Osteocyte (in vitro differentiated cells): ENCODE measurements at regions not wholly inside any gene's neighbourhood (a gene's known extent, or its start where the extent isn't known, plus 50 kb on each side); places are given as distances from the start of the nearest gene placed in this dataset.

Experiments used
- DNase-seq: peaks from one replicate; pipeline ENCODE4 v3.0.0; 2021; ENCODE audit warnings: mixed read lengths; ENCODE audit not compliant: unreplicated experiment; ENCODE audit errors: extremely low spot score
- H3K27ac Mint-ChIP-seq: one replicate; pipeline ENCODE4 v1.8.0; 2021; ENCODE audit warnings: mild to moderate bottlenecking, mixed read lengths; ENCODE audit not compliant: unreplicated experiment
- H3K27me3 Mint-ChIP-seq: one replicate; pipeline ENCODE4 v1.8.0; 2021; ENCODE audit warnings: mixed read lengths; ENCODE audit not compliant: unreplicated experiment
- H3K36me3 Mint-ChIP-seq: one replicate; pipeline ENCODE4 v1.8.0; 2021; ENCODE audit warnings: mixed read lengths; ENCODE audit not compliant: unreplicated experiment
- H3K4me1 Mint-ChIP-seq: one replicate; pipeline ENCODE4 v1.8.0; 2021; ENCODE audit warnings: mixed read lengths; ENCODE audit not compliant: unreplicated experiment
- H3K4me3 Mint-ChIP-seq: one replicate; pipeline ENCODE4 v1.8.0; 2021; ENCODE audit warnings: mild to moderate bottlenecking, moderate library complexity, mixed read lengths; ENCODE audit not compliant: unreplicated experiment
- H3K9me3 Mint-ChIP-seq: one replicate; pipeline ENCODE4 v1.8.0; 2021; ENCODE audit warnings: mixed read lengths; ENCODE audit not compliant: unreplicated experiment
- TF ChIP-seq, protein P1 (sequence below): fragments of 200-600 bp; sonication (generic); IDR thresholded peaks from 2 replicates; pipeline ENCODE4 v1.5.0; 2021; ENCODE audit warnings: antibody characterized with exemption, mild to moderate bottlenecking, moderate library complexity

DNA sequence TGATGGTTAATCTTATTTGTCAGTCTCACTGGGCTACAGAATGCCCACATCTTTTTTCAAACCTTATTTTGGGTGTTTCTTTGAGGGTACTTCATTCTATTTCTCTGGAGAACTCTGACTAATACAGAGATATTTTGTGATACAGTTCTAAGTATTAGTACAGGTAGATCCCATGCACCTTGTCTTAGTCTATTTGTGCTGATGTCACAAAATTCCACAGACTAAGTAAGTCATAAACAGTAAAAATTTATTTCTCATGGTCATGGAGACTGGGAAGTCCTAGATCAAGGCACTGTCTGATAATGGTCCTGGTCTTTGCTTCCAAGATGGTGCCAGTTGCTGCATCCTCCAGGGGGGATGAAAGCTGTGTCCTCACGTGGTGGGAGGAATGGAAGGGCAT is 68.6 kb upstream of the EPHA4 start:
- Mint-ChIP-seq H3K9me3 (peaks cover 10% of the 10 kb centered on the region), H3K27ac (no peak overlapping the region), H3K4me3 (no peak overlapping the region), H3K4me1 (no peaks in the 10 kb centered on the region), H3K36me3 (no peaks in the 10 kb centered on the region), H3K27me3 (no peaks in the 10 kb centered on the region)
- no peak for DNase-seq
- TF ChIP-seq, protein P1, sequence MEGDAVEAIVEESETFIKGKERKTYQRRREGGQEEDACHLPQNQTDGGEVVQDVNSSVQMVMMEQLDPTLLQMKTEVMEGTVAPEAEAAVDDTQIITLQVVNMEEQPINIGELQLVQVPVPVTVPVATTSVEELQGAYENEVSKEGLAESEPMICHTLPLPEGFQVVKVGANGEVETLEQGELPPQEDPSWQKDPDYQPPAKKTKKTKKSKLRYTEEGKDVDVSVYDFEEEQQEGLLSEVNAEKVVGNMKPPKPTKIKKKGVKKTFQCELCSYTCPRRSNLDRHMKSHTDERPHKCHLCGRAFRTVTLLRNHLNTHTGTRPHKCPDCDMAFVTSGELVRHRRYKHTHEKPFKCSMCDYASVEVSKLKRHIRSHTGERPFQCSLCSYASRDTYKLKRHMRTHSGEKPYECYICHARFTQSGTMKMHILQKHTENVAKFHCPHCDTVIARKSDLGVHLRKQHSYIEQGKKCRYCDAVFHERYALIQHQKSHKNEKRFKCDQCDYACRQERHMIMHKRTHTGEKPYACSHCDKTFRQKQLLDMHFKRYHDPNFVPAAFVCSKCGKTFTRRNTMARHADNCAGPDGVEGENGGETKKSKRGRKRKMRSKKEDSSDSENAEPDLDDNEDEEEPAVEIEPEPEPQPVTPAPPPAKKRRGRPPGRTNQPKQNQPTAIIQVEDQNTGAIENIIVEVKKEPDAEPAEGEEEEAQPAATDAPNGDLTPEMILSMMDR = no peak

DNA sequence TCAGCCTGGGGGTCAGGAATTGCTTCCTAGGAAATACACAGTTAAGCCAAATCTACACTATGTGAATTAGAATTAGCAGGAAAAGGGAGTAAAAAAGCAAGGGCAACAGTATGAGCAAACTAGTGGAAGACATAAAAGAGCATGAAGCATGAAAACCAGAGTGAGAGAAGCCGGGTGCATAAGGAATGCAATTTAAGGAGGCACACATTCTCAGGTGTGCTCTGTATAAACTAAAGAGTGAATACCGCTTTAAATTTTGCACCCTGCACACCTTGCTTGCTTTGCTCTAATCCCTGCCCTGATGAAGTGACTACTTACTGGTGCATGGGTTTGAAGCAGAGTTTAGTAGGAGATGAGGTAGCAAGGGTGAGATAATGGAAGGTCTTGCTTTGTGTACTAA is 65.7 kb upstream of the EPHA4 start:
- Mint-ChIP-seq H3K27ac (no peak overlapping the region), H3K27me3 (no peaks in the 10 kb centered on the region), H3K4me1 (no peaks in the 10 kb centered on the region), H3K36me3 (no peaks in the 10 kb centered on the region), H3K9me3 (peaks cover 10% of the 10 kb centered on the region), H3K4me3 (no peak overlapping the region)
- TF ChIP-seq, protein P1 = no peak
- DNase-seq = no peak

DNA sequence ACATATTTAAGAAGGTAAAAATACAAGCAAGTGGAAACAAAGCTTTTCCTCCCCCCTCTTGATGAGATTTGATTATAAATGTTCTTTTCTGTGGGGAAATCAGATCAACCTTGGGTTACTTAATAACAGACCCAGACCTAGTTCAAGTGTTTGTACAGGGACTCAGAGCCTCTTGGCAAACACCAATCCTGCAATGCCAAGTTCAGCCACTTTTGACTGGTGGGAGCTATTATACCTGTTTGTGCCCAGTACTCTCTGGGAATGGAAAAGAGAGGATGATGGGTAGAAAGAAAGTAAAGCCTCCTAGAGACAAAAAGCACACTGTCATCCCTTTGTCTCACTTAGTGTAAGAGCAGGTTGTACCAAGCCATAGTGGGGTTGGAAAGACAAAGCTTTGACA is 63.8 kb upstream of the EPHA4 start:
- Mint-ChIP-seq H3K36me3 (no peaks in the 10 kb centered on the region), H3K27ac (no peak overlapping the region), H3K4me1 (no peaks in the 10 kb centered on the region), H3K27me3 (no peaks in the 10 kb centered on the region), H3K4me3 (no peak overlapping the region), H3K9me3 (peaks cover 7% of the 10 kb centered on the region)
- TF ChIP-seq, protein P1 = no peak
- no peak for DNase-seq

DNA sequence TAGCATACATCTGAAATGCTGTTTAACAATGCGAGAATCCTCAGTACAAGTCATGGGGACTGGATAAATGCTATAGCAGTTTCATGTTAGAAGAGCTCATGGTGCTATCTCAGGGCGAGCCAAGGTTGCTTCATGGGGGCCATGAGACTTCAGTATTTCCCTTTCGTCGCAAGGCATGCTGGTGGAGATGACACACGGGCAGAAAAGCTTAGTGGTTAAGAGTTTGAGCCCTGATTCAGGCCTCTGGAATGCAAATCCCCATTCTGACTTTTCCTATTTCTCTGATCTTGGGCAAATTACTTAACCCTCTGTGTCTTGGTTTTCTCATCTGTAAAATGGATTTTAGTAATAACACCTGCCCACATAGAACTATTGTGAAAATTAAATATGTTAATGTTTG is 57.4 kb upstream of the EPHA4 start:
- TF ChIP-seq, protein P1 = no peak
- no peak for DNase-seq
- Mint-ChIP-seq H3K36me3 (no peaks in the 10 kb centered on the region), H3K9me3 (no peaks in the 10 kb centered on the region), H3K4me1 (no peaks in the 10 kb centered on the region), H3K27me3 (no peaks in the 10 kb centered on the region), H3K27ac (no peak overlapping the region), H3K4me3 (no peak overlapping the region)

DNA sequence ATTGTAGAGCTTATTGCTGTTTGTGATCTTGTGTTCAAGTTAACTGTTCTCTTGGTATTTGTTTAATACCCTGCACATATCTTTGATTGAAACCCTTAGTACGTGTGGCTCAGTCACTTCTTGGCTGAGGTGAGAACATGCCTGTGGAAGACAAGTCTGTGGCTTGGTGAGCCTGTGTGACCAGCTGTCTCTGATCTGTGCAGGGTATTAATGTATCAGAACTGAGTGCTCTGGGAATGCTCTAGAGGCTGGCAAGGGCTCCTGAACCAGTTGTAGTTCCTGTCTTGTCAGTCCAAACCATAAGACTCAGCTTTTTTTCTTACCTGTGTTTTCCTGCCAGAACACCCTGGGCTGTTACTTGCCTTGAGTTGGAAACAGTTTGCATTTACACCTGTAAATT is 52.4 kb upstream of the EPHA4 start:
- no peak for DNase-seq
- TF ChIP-seq, protein P1 = no peak
- H3K27ac Mint-ChIP-seq = no peak overlapping the region
- H3K4me1 Mint-ChIP-seq = no peaks in the 10 kb centered on the region
- H3K27me3 Mint-ChIP-seq = peaks cover 3% of the 10 kb centered on the region
- H3K4me3 Mint-ChIP-seq = no peak overlapping the region
- no peaks in the 10 kb centered on the region for H3K9me3 Mint-ChIP-seq
- no peaks in the 10 kb centered on the region for H3K36me3 Mint-ChIP-seq
